ENCODE measurements at regions not wholly inside any gene's neighbourhood (a gene's known extent, or its start where the extent isn't known, plus 50 kb on each side); places are given as distances from the start of the nearest gene placed in this dataset.

DNA sequence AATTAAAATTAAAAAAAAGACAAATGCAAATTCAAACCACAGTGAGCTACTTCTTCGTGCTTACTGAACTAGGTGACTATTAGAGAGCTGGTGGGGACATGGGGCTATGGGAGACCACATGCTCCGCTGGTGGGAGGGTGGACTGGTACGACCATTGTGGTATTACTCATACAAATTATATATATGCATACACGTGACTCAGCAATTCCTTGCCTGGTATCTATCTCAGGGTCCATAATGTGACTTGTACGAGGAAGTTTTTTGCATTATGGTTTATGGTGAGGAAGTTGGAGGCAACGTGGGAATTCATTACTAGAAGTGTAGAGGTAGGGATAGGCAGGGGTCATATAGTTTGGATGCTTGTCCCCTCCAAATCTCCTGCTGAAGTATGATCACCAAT, 1112.7 kb downstream of the TYW1 start:
- no peaks in the 10 kb centered on the region for H3K9me3 ChIP-seq
- H3K4me3 ChIP-seq, result no peak overlapping the region
- TF ChIP-seq POLR2A (IDR thresholded peaks at IDR 0.05), result no peak
- TF ChIP-seq POLR2AphosphoS5 (IDR thresholded peaks at IDR 0.05), result no peak
- no peak for TF ChIP-seq EP300 (IDR thresholded peaks at IDR 0.05)
- TF ChIP-seq, protein P1, sequence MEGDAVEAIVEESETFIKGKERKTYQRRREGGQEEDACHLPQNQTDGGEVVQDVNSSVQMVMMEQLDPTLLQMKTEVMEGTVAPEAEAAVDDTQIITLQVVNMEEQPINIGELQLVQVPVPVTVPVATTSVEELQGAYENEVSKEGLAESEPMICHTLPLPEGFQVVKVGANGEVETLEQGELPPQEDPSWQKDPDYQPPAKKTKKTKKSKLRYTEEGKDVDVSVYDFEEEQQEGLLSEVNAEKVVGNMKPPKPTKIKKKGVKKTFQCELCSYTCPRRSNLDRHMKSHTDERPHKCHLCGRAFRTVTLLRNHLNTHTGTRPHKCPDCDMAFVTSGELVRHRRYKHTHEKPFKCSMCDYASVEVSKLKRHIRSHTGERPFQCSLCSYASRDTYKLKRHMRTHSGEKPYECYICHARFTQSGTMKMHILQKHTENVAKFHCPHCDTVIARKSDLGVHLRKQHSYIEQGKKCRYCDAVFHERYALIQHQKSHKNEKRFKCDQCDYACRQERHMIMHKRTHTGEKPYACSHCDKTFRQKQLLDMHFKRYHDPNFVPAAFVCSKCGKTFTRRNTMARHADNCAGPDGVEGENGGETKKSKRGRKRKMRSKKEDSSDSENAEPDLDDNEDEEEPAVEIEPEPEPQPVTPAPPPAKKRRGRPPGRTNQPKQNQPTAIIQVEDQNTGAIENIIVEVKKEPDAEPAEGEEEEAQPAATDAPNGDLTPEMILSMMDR (IDR thresholded peaks at IDR 0.05), result no peak
- WGBS, 2 donors (ENCODE audit: low coverage in 1 of 2), result 89 to 90% methylated on average over 6 of the region's 6 CpGs
- H3K27me3 ChIP-seq, result no peaks in the 10 kb centered on the region
- no peak for ATAC-seq
- no peaks in the 10 kb centered on the region for H3K4me1 ChIP-seq
- H3K27ac ChIP-seq, result no peak overlapping the region
- H3K36me3 ChIP-seq, result no peaks in the 10 kb centered on the region

DNA sequence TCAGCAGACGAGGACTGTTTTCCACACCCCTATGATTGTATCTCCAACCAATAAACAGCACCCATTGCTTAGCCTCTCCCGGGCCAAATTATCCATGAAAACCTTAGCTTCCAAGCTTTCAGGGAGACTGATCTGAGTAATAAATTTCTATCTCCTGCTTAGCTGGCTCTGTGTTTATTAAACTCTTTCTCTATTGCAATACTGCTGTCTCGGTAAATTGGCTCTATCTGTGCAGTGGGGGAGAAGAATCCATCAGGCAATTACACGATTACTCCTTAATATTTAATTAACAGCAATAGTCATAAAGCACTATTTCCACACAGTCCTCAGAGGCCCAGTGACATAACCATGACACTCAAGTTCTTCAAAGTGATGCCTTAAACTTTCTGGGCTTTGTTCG, 1122.8 kb downstream of the TYW1 start:
- no peak for TF ChIP-seq POLR2AphosphoS5 (IDR thresholded peaks at IDR 0.05)
- TF ChIP-seq, protein P1 (IDR thresholded peaks at IDR 0.05), result no peak
- H3K27ac ChIP-seq, result no peak overlapping the region
- WGBS, 2 donors (ENCODE audit: low coverage in 1 of 2), result 84 to 88% methylated on average over 4 to 5 of the region's 5 CpGs
- no peaks in the 10 kb centered on the region for H3K4me1 ChIP-seq
- no peak for ATAC-seq
- no peak overlapping the region for H3K4me3 ChIP-seq
- H3K36me3 ChIP-seq, result no peaks in the 10 kb centered on the region
- peaks cover 0 to 30% (median 3%) of the 10 kb centered on the region in 3 donors for H3K9me3 ChIP-seq
- H3K27me3 ChIP-seq, result no peaks in the 10 kb centered on the region

DNA sequence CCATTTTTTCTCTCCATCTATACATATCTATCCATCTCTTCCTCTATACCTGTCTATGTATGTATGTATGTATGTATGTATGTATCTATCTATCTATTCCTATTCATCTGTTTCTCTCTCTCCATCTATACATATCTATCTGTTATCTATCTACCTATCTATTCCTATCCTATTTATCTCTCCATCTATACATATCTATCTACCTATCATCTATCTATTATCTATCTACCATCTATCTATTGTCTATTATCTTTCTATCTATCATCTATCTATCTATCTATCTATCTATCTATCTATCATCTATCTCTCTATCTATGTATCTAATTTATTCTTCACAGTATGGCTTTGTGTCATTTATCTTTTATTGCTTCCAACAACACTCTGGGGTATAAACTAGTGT, 1124.4 kb downstream of the TYW1 start:
- TF ChIP-seq POLR2AphosphoS5 (IDR thresholded peaks at IDR 0.05), result no peak
- TF ChIP-seq POLR2A (IDR thresholded peaks at IDR 0.05), result no peak
- TF ChIP-seq EP300 (IDR thresholded peaks at IDR 0.05), result no peak
- TF ChIP-seq, protein P1 (IDR thresholded peaks at IDR 0.05), result no peak
- ATAC-seq, result no peak
- no peaks in the 10 kb centered on the region for H3K27me3 ChIP-seq

DNA sequence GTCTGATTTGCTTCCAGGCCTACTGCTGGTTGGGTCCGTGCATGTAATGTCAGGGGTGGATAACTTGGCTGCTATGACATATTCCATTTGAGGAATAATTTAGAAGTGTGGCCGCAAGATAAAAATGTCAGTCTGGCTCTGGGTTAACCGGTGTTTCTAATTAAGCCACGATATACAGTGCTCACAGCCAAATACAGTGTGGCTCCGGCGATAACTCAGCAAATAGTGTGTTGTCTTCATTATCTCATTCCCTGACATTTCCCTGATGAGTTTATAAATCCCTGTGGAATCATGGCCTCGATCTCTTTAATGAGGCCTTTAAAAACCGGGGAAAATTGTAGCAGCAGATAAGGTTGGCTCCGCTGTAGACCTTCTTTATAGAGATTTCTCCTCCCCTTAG, 1125.0 kb downstream of the TYW1 start:
- no peak for TF ChIP-seq POLR2AphosphoS5 (IDR thresholded peaks at IDR 0.05)
- no peak for TF ChIP-seq POLR2A (IDR thresholded peaks at IDR 0.05)
- no peak for TF ChIP-seq EP300 (IDR thresholded peaks at IDR 0.05)
- TF ChIP-seq, protein P1 (IDR thresholded peaks at IDR 0.05), result no peak
- H3K36me3 ChIP-seq, result no peaks in the 10 kb centered on the region
- peaks cover 0 to 30% (median 3%) of the 10 kb centered on the region in 3 donors for H3K9me3 ChIP-seq
- ATAC-seq, result no peak
- no peak overlapping the region for H3K4me3 ChIP-seq
- H3K27me3 ChIP-seq, result no peaks in the 10 kb centered on the region
- H3K27ac ChIP-seq, result no peak overlapping the region
- no peaks in the 10 kb centered on the region for H3K4me1 ChIP-seq
- 68 to 79% methylated on average over 9 of the region's 9 CpGs for WGBS, 2 donors (ENCODE audit: low coverage in 1 of 2)

More for the DNA sequence above, 1124.4 kb downstream of the TYW1 start:
- no peaks in the 10 kb centered on the region for H3K4me1 ChIP-seq
- H3K9me3 ChIP-seq, result peaks cover 0 to 30% (median 3%) of the 10 kb centered on the region in 3 donors
- H3K4me3 ChIP-seq, result no peak overlapping the region
- no peaks in the 10 kb centered on the region for H3K36me3 ChIP-seq
- H3K27ac ChIP-seq, result no peak overlapping the region

DNA sequence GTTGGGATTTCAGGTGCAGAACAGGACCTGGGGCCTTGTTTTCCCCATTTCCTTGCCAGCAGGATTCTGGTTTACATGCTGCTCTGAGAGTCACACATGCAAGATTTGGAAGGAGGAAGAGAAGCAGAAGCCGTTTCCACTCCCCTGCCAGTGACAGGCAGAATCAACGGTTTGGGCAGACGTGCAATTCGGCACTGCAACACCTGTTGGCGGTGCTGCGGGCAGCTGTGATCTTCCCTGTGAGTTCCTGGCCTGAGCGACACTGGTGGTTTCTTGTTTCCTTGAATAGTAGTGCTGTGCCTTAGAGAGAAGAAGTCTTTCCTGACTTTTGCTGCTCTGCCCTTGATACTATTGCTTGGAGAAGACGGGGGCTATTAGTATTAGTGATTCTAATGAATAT, 1126.2 kb downstream of the TYW1 start:
- 89 to 100% methylated on average over 1 to 7 of the region's 8 CpGs for WGBS, 2 donors (ENCODE audit: low coverage in 1 of 2)
- no peak for ATAC-seq
- no peak for TF ChIP-seq POLR2AphosphoS5 (IDR thresholded peaks at IDR 0.05)
- TF ChIP-seq, protein P1 (IDR thresholded peaks at IDR 0.05), result no peak
- no peak for TF ChIP-seq EP300 (IDR thresholded peaks at IDR 0.05)
- no peak for TF ChIP-seq POLR2A (IDR thresholded peaks at IDR 0.05)
- peaks cover 0 to 27% (median 3%) of the 10 kb centered on the region in 3 donors for H3K9me3 ChIP-seq
- no peaks in the 10 kb centered on the region for H3K36me3 ChIP-seq
- no peaks in the 10 kb centered on the region for H3K27me3 ChIP-seq
- H3K4me1 ChIP-seq, result no peaks in the 10 kb centered on the region
- no peak overlapping the region for H3K4me3 ChIP-seq
- no peak overlapping the region for H3K27ac ChIP-seq

Data from gastroesophageal sphincter (tissue), 4 donors.